Retinal pigment epithelial cell (primary cell): ENCODE measurements at regions not wholly inside any gene's neighbourhood (a gene's known extent, or its start where the extent isn't known, plus 50 kb on each side); places are given as distances from the start of the nearest gene placed in this dataset.

Experiments used
- DNase-seq: peaks from one replicate; pipeline ENCODE4 v3.0.0-alpha.2; 2010; ENCODE audit warnings: low read depth
- H3K4me3 ChIP-seq: 2 replicates; pipeline ENCODE4 v1.5.1; 2011; ENCODE audit warnings: mild to moderate bottlenecking, low read length, control low read depth, moderate library complexity
- TF ChIP-seq, protein P1 (sequence below): conservative IDR thresholded peaks from 2 replicates; pipeline ENCODE4 v1.5.1; 2011; ENCODE audit warnings: low read depth, low read length, control low read depth, inconsistent platforms

DNA sequence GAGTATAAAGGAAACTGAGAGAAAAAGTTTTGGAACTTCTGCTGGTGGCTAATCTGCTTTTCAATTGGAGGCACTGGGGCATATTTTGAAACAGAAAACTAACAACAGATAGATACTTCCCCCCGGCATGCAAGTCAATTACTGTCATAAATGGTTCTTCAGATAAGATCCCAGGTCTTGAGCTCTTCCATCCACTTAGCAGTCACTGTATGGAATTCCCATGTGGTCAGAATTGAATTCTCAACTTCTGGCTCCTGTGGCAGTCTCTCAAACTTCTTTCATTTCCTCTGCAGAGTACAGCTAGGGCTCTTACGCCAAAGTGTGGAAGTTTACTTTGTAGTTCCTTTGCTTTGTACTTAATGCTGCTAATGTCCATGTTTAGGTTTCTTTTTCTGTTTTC, 452.2 kb downstream of the IPO8 start:
- H3K4me3 ChIP-seq = no peak overlapping the region
- no peak for DNase-seq
- TF ChIP-seq, protein P1, sequence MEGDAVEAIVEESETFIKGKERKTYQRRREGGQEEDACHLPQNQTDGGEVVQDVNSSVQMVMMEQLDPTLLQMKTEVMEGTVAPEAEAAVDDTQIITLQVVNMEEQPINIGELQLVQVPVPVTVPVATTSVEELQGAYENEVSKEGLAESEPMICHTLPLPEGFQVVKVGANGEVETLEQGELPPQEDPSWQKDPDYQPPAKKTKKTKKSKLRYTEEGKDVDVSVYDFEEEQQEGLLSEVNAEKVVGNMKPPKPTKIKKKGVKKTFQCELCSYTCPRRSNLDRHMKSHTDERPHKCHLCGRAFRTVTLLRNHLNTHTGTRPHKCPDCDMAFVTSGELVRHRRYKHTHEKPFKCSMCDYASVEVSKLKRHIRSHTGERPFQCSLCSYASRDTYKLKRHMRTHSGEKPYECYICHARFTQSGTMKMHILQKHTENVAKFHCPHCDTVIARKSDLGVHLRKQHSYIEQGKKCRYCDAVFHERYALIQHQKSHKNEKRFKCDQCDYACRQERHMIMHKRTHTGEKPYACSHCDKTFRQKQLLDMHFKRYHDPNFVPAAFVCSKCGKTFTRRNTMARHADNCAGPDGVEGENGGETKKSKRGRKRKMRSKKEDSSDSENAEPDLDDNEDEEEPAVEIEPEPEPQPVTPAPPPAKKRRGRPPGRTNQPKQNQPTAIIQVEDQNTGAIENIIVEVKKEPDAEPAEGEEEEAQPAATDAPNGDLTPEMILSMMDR = no peak

- no peak for DNase-seq
- no peak overlapping the region for H3K4me3 ChIP-seq
- TF ChIP-seq, protein P1 = no peak
Measured at GRCh38 chr12:30219047-30219446, 435.3 kb upstream of the TMTC1 start.

DNA sequence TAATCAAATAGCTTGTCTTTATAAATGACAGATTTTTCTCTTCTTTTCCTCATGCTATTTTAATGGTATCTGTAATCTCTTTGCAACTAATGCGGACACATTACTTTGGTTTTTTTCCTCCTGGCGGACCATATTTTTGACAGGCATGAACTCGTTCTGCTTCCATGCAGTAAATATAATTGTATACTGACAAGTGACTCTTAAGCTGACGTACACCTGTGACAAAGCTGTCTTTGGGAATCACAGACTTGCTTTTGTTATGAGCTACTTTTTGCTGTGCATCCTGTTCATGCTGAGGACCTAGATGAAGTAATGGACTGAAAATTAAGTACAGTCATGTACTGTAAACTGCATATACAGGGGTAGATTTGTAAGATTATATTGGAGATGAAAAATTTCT, 434.3 kb upstream of the TMTC1 start:
- TF ChIP-seq, protein P1 = no peak
- DNase-seq = no peak
- no peak overlapping the region for H3K4me3 ChIP-seq

- TF ChIP-seq, protein P1 = no peak
- no peak overlapping the region for H3K4me3 ChIP-seq
- DNase-seq = no peak
Measured at GRCh38 chr12:30213166-30213565, 429.4 kb upstream of the TMTC1 start.

GRCh38 chr12:30211743-30212142, 428.0 kb upstream of the TMTC1 start:
- TF ChIP-seq, protein P1 = no peak
- H3K4me3 ChIP-seq = no peak overlapping the region
- no peak for DNase-seq

DNA sequence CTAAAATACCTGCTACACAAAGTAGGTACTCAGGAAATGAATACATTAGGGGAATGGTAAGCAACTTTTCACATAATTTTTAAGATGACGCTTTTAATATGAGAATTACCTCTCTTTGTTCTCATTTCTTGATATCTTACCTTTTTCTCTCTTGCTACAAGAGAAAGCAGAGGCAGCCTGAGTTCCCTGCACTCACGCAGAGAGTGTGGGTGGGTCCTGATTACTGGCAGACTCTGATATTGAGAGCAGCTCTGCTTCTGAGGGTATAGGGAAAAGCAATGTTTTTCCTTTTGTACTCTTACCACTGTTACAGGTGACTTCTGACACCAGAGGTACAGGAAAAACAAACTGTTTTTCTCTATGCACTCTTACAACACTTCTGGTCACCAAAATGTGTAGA, 420.2 kb upstream of the TMTC1 start:
- TF ChIP-seq, protein P1 = no peak
- no peak for DNase-seq
- no peak overlapping the region for H3K4me3 ChIP-seq

GRCh38 chr12:30202521-30203254, 418.9 kb upstream of the TMTC1 start:
- no peak for DNase-seq
- H3K4me3 ChIP-seq = no peak overlapping the region
- TF ChIP-seq, protein P1 = no peak
